ENCODE measurements at regions not wholly inside any gene's neighbourhood (a gene's known extent, or its start where the extent isn't known, plus 50 kb on each side); places are given as distances from the start of the nearest gene placed in this dataset.

- Mint-ChIP-seq H3K27ac (no peak overlapping the region), H3K27me3 (ENCODE audit: insufficient read depth) (no peaks in the 10 kb centered on the region), H3K9me3 (peaks cover 12% of the 10 kb centered on the region), H3K36me3 (ENCODE audit: low read depth) (no peaks in the 10 kb centered on the region), H3K4me1 (peaks cover 7% of the 10 kb centered on the region), H3K4me3 (no peak overlapping the region)
- 85 to 89% methylated on average over 2 to 3 of the region's 3 CpGs for WGBS, 2 experiments (ENCODE audit: insufficient coverage in 1 of 2, insufficient read length in 1 of 2)
- no peak for DNase-seq
- Histone ChIP-seq H3K27me3 (ENCODE audit: control insufficient read depth, insufficient read depth, low read length, poor library complexity, severe bottlenecking) (no peaks in the 10 kb centered on the region), H3K36me3 (ENCODE audit: control insufficient read depth, insufficient read depth, low read length) (no peaks in the 10 kb centered on the region), H3K9ac (ENCODE audit: extremely low read depth, low read length, poor library complexity, severe bottlenecking) (no peak overlapping the region), H3K27ac (ENCODE audit: low read depth, low read length) (no peak overlapping the region), H3K4me3 (ENCODE audit: low read length) (no peak overlapping the region), H3K9me3 (ENCODE audit: control insufficient read depth, low read length) (no peaks in the 10 kb centered on the region), H3K4me1 (ENCODE audit: control insufficient read depth, insufficient read depth, low read length) (no peaks in the 10 kb centered on the region)
- no peak for TF ChIP-seq CTCF (conservative IDR thresholded peaks at IDR 0.05)
Observed at GRCh38 chr10:121369616-121370015, 228.6 kb downstream of the FGFR2 start.

GRCh38 chr10:121371836-121372235 lies 226.4 kb downstream of the FGFR2 start:
- no peaks in the 10 kb centered on the region for H3K36me3 ChIP-seq (ENCODE audit: control insufficient read depth, insufficient read depth, low read length)
- Mint-ChIP-seq H3K9me3 (no peaks in the 10 kb centered on the region), H3K27me3 (ENCODE audit: insufficient read depth) (no peaks in the 10 kb centered on the region), H3K36me3 (ENCODE audit: low read depth) (no peaks in the 10 kb centered on the region), H3K4me1 (peaks cover 11% of the 10 kb centered on the region), H3K4me3 (no peak overlapping the region), H3K27ac (no peak overlapping the region)
- H3K27me3 ChIP-seq (ENCODE audit: control insufficient read depth, insufficient read depth, low read length, poor library complexity, severe bottlenecking), result no peaks in the 10 kb centered on the region
- H3K9ac ChIP-seq (ENCODE audit: extremely low read depth, low read length, poor library complexity, severe bottlenecking), result no peak overlapping the region
- 93 to 100% methylated on average over 1 to 3 of the region's 3 CpGs for WGBS, 2 experiments (ENCODE audit: insufficient coverage in 1 of 2, insufficient read length in 1 of 2)
- H3K9me3 ChIP-seq (ENCODE audit: control insufficient read depth, low read length), result no peaks in the 10 kb centered on the region
- no peak overlapping the region for H3K27ac ChIP-seq (ENCODE audit: low read depth, low read length)
- no peak for TF ChIP-seq CTCF (conservative IDR thresholded peaks at IDR 0.05)
- H3K4me1 ChIP-seq (ENCODE audit: control insufficient read depth, insufficient read depth, low read length), result no peaks in the 10 kb centered on the region
- no peak for DNase-seq
- no peak overlapping the region for H3K4me3 ChIP-seq (ENCODE audit: low read length)

GRCh38 chr10:121373411-121373810 lies 224.8 kb downstream of the FGFR2 start:
- Mint-ChIP-seq H3K27me3 (ENCODE audit: insufficient read depth) (no peaks in the 10 kb centered on the region), H3K4me3 (no peak overlapping the region), H3K27ac (no peak overlapping the region), H3K36me3 (ENCODE audit: low read depth) (no peaks in the 10 kb centered on the region), H3K9me3 (no peaks in the 10 kb centered on the region), H3K4me1 (peaks cover 8% of the 10 kb centered on the region)
- Histone ChIP-seq H3K9me3 (ENCODE audit: control insufficient read depth, low read length) (no peaks in the 10 kb centered on the region), H3K9ac (ENCODE audit: extremely low read depth, low read length, poor library complexity, severe bottlenecking) (no peak overlapping the region), H3K27me3 (ENCODE audit: control insufficient read depth, insufficient read depth, low read length, poor library complexity, severe bottlenecking) (no peaks in the 10 kb centered on the region), H3K4me3 (ENCODE audit: low read length) (no peak overlapping the region), H3K36me3 (ENCODE audit: control insufficient read depth, insufficient read depth, low read length) (no peaks in the 10 kb centered on the region), H3K27ac (ENCODE audit: low read depth, low read length) (no peak overlapping the region), H3K4me1 (ENCODE audit: control insufficient read depth, insufficient read depth, low read length) (no peaks in the 10 kb centered on the region)
- TF ChIP-seq CTCF (conservative IDR thresholded peaks at IDR 0.05), result no peak
- DNase-seq, result no peak
- 92 to 100% methylated on average over 2 of the region's 2 CpGs for WGBS, 2 experiments (ENCODE audit: insufficient coverage in 1 of 2, insufficient read length in 1 of 2)
